Upper lobe of right lung (tissue), 1 donor: ENCODE measurements at regions not wholly inside any gene's neighbourhood (a gene's known extent, or its start where the extent isn't known, plus 50 kb on each side); places are given as distances from the start of the nearest gene placed in this dataset.

Experiments
- ATAC-seq: fragments of 200-7000 bp; cut with Tn5 transposase; one replicate; pipeline ENCODE4 v1.9.1; 2020; ENCODE audit warnings: mild to moderate bottlenecking, moderate library complexity
- DNase-seq: peaks from one replicate; pipeline ENCODE4 v3.0.0-alpha.2; 2020
- H3K27ac ChIP-seq: fragments of 200-600 bp; one replicate; pipeline ENCODE4 v1.8.0; 2022
- H3K27me3 ChIP-seq: fragments of 200-600 bp; one replicate; pipeline ENCODE4 v1.8.0; 2022; ENCODE audit warnings: mild to moderate bottlenecking
- H3K36me3 ChIP-seq: fragments of 200-600 bp; one replicate; pipeline ENCODE4 v1.8.0; 2022
- H3K4me1 ChIP-seq: fragments of 200-600 bp; one replicate; pipeline ENCODE4 v1.8.0; 2022
- H3K4me3 ChIP-seq: fragments of 200-600 bp; one replicate; pipeline ENCODE4 v1.8.0; 2022; ENCODE audit warnings: mild to moderate bottlenecking
- H3K9me3 ChIP-seq: fragments of 200-600 bp; one replicate; pipeline ENCODE4 v1.8.0; 2022
- CTCF ChIP-seq: fragments of 200-600 bp; IDR thresholded peaks from one replicate; pipeline ENCODE4 v1.8.0; 2022; ENCODE audit warnings: antibody characterized with exemption
- intact Hi-C: fragments of 100-400 bp; cut with DNase I; formaldehyde crosslinking; loops from one replicate; pipeline ENCODE4 v1.11.0; 2022
- donor health status: DM: no; HTN: yes; CAD: no; lungs with severe emphysema.

DNA sequence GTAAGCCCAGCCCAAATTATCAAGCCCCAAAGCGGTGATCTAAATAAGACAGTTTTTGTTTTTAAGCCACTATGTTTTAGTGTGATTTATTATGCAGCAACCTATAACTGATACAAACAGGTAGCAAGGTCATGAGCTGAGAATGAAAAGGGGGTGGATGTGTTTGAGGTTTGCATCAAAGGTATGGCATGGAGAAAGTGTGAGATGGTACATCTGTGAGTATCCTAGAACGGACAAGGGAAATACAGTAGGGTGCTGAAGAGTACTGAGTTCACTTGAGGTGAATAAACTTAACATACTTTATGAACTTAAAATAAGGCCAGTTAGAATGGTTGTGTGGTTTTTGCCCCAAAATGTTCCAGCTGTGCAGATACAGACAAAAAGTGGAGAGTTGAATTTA is 286.0 kb upstream of the B3GALT2 start:
- H3K27me3 ChIP-seq: no peaks in the 10 kb centered on the region
- TF ChIP-seq CTCF: no peak
- intact Hi-C loops: no loop called here

GRCh38 chr1:193471981-193472380 is 285.6 kb upstream of the B3GALT2 start:
- no peak overlapping the region for H3K27ac ChIP-seq
- H3K9me3 ChIP-seq: no peaks in the 10 kb centered on the region
- DNase-seq (no peak), ATAC-seq (no peak)
- intact Hi-C loops: no loop called here
- H3K4me1 ChIP-seq: no peaks in the 10 kb centered on the region
- H3K36me3 ChIP-seq: no peaks in the 10 kb centered on the region
- no peak overlapping the region for H3K4me3 ChIP-seq
- no peak for TF ChIP-seq CTCF
- no peaks in the 10 kb centered on the region for H3K27me3 ChIP-seq

More for the DNA sequence above, 286.0 kb upstream of the B3GALT2 start:
- H3K4me1 ChIP-seq: no peaks in the 10 kb centered on the region
- no peak overlapping the region for H3K27ac ChIP-seq
- H3K36me3 ChIP-seq: no peaks in the 10 kb centered on the region
- DNase-seq: no peak
- H3K4me3 ChIP-seq: no peak overlapping the region
- ATAC-seq: no peak
- no peaks in the 10 kb centered on the region for H3K9me3 ChIP-seq

GRCh38 chr1:193463326-193463932 is 277.0 kb upstream of the B3GALT2 start:
- Histone ChIP-seq H3K4me3 (no peak overlapping the region), H3K36me3 (no peaks in the 10 kb centered on the region), H3K27me3 (no peaks in the 10 kb centered on the region), H3K27ac (no peak overlapping the region), H3K9me3 (no peaks in the 10 kb centered on the region), H3K4me1 (no peaks in the 10 kb centered on the region)
- intact Hi-C loops: no loop called here
- ATAC-seq (no peak), DNase-seq (no peak)
- no peak for TF ChIP-seq CTCF

DNA sequence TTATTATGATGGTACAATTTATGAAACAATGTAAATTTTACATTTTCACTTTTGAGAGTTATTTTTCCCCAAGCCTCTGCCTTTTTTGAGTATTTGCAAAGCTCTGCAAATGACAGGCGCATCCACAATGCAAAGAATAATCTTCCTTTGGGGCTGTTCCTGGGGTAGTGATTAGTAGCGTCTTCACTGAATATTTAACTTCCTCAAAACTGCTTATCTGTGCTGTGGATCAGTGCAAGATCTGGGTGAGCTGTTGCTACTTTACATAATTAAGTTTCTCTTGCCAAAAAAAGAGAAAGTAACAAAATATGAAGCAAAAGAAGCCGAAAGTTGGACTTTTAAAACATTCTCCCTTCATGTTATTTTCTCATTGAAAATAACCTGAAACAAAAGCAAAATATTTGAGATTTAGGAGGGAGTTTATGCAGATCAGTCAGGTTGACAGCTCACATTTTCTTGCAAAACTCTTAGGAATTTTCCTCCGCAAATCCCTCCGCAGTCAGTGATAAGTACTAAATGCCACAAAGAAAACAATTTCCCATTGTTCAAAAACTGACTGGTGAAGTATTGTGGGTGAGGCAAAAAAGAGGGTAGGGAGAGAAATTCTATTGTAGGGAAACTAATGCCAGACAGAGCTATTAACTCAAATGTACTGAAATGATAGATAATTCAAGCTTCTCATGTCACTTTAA is 276.4 kb upstream of the B3GALT2 start:
- no peak for ATAC-seq
- Histone ChIP-seq H3K4me1 (no peaks in the 10 kb centered on the region), H3K4me3 (peak overlapping the region; percentile 33), H3K27ac (no peak overlapping the region), H3K9me3 (no peaks in the 10 kb centered on the region), H3K27me3 (no peaks in the 10 kb centered on the region), H3K36me3 (no peaks in the 10 kb centered on the region)
- no peak for DNase-seq
- no peak for TF ChIP-seq CTCF
- intact Hi-C loops: no loop called here

- H3K27ac ChIP-seq: no peak overlapping the region
- H3K9me3 ChIP-seq: no peaks in the 10 kb centered on the region
- no peaks in the 10 kb centered on the region for H3K36me3 ChIP-seq
- H3K4me3 ChIP-seq: no peak overlapping the region
- no peak for ATAC-seq
- no peaks in the 10 kb centered on the region for H3K27me3 ChIP-seq
- intact Hi-C loops: no loop called here
- H3K4me1 ChIP-seq: no peaks in the 10 kb centered on the region
- no peak for DNase-seq
- TF ChIP-seq CTCF: no peak
Observed at GRCh38 chr1:193458628-193459027, 272.2 kb upstream of the B3GALT2 start.
